Right renal pelvis (tissue), 4 donors: ENCODE measurements at regions not wholly inside any gene's neighbourhood (a gene's known extent, or its start where the extent isn't known, plus 50 kb on each side); places are given as distances from the start of the nearest gene placed in this dataset.
A peak's percentile ranks its signal among the peaks of the same experiment; 100 is the strongest.
"Not testable (repeated sequence)": the region's sequence is repeated elsewhere in the genome, so short reads cannot be mapped to it uniquely, and the experiment has no call there.

Experiments used
- DNase-seq, 4 donors: peaks; one replicate each; pipeline ENCODE4 v3.0.0-alpha.2; 2013; ENCODE audit warnings: low read depth in 4 of 4, low spot score in 3 of 4, missing footprints in 1 of 4

- no peak for DNase-seq
These were observed 55.0 kb upstream of the CXXC4 start for GRCh38 chr4:104549736-104550135.

- no peak for DNase-seq
These were observed 64.8 kb upstream of the CXXC4 start for GRCh38 chr4:104559502-104559901.

- DNase-seq = no peak
These were observed 76.6 kb upstream of the CXXC4 start for GRCh38 chr4:104571341-104571740.

GRCh38 chr4:104574371-104574770 is 79.7 kb upstream of the CXXC4 start:
- no peak for DNase-seq

- DNase-seq = no peak
These were observed 80.6 kb upstream of the CXXC4 start for GRCh38 chr4:104575278-104575677.

GRCh38 chr4:104577405-104577804 is 82.7 kb upstream of the CXXC4 start:
- DNase-seq = no peak

- DNase-seq = not testable (repeated sequence)
These were observed 86.8 kb upstream of the CXXC4 start for GRCh38 chr4:104581476-104581875.

- not testable (repeated sequence) for DNase-seq
These were observed 87.4 kb upstream of the CXXC4 start for GRCh38 chr4:104582056-104582455.

GRCh38 chr4:104589264-104589868 is 94.7 kb upstream of the CXXC4 start:
- no peak for DNase-seq

- peak in 1 of 4 donors; percentile 35 for DNase-seq
These were observed 96.8 kb upstream of the CXXC4 start for GRCh38 chr4:104591510-104591911.

- DNase-seq = no peak
These were observed 97.5 kb upstream of the CXXC4 start for GRCh38 chr4:104592183-104592582.

- peak in 1 of 4 donors; percentile 30 for DNase-seq
These were observed 98.3 kb upstream of the CXXC4 start for GRCh38 chr4:104593019-104593418.

- no peak for DNase-seq
These were observed 101.5 kb upstream of the CXXC4 start for GRCh38 chr4:104596189-104596588.

- no peak for DNase-seq
These were observed 120.8 kb upstream of the CXXC4 start for GRCh38 chr4:104615496-104615895.

GRCh38 chr4:104615926-104616325 is 121.2 kb upstream of the CXXC4 start:
- no peak for DNase-seq

- DNase-seq = peak in 1 of 4 donors; percentile 7
These were observed 121.7 kb upstream of the CXXC4 start for GRCh38 chr4:104616401-104616820.

- DNase-seq = no peak
These were observed 131.0 kb upstream of the CXXC4 start for GRCh38 chr4:104625706-104626105.

- no peak for DNase-seq
These were observed 134.9 kb upstream of the CXXC4 start for GRCh38 chr4:104629601-104630000.

GRCh38 chr4:104630272-104630671 is 135.6 kb upstream of the CXXC4 start:
- DNase-seq = no peak

- DNase-seq = no peak
These were observed 136.3 kb upstream of the CXXC4 start for GRCh38 chr4:104631000-104631399.

- DNase-seq = no peak
These were observed 146.7 kb upstream of the CXXC4 start for GRCh38 chr4:104641418-104641817.

GRCh38 chr4:104642521-104642920 is 147.8 kb upstream of the CXXC4 start:
- no peak for DNase-seq

- DNase-seq = no peak
These were observed 149.1 kb upstream of the CXXC4 start for GRCh38 chr4:104643805-104644204.
